GM23248 (cell line): ENCODE measurements at regions not wholly inside any gene's neighbourhood (a gene's known extent, or its start where the extent isn't known, plus 50 kb on each side); places are given as distances from the start of the nearest gene placed in this dataset.

Experiments used
- EZH2 ChIP-seq: fragments of 200-600 bp; sonication (generic); IDR thresholded peaks from 2 replicates; pipeline ENCODE4 v1.6.1; 2018; ENCODE audit warnings: antibody characterized with exemption, mild to moderate bottlenecking; ENCODE audit not compliant: insufficient read depth, poor library complexity, severe bottlenecking
- EZH2phosphoT487 ChIP-seq: fragments of 200-600 bp; sonication (generic); IDR thresholded peaks from 2 replicates; pipeline ENCODE4 v1.6.1; 2018; ENCODE audit warnings: antibody characterized with exemption, moderate library complexity, mild to moderate bottlenecking, low read depth; ENCODE audit not compliant: insufficient read depth

GRCh38 chr13:53507741-53508140, 479.1 kb downstream of the OLFM4 start:
- TF ChIP-seq EZH2phosphoT487, result no peak
- no peak for TF ChIP-seq EZH2
